Glomerular visceral epithelial cell (primary cell): ENCODE measurements at regions not wholly inside any gene's neighbourhood (a gene's known extent, or its start where the extent isn't known, plus 50 kb on each side); places are given as distances from the start of the nearest gene placed in this dataset.
"Not testable (repeated sequence)": the region's sequence is repeated elsewhere in the genome, so short reads cannot be mapped to it uniquely, and the experiment has no call there.

Experiments used
- DNase-seq: peaks from one replicate; pipeline ENCODE4 v3.0.0-alpha.2; 2016; ENCODE audit errors: extremely low spot score

DNA sequence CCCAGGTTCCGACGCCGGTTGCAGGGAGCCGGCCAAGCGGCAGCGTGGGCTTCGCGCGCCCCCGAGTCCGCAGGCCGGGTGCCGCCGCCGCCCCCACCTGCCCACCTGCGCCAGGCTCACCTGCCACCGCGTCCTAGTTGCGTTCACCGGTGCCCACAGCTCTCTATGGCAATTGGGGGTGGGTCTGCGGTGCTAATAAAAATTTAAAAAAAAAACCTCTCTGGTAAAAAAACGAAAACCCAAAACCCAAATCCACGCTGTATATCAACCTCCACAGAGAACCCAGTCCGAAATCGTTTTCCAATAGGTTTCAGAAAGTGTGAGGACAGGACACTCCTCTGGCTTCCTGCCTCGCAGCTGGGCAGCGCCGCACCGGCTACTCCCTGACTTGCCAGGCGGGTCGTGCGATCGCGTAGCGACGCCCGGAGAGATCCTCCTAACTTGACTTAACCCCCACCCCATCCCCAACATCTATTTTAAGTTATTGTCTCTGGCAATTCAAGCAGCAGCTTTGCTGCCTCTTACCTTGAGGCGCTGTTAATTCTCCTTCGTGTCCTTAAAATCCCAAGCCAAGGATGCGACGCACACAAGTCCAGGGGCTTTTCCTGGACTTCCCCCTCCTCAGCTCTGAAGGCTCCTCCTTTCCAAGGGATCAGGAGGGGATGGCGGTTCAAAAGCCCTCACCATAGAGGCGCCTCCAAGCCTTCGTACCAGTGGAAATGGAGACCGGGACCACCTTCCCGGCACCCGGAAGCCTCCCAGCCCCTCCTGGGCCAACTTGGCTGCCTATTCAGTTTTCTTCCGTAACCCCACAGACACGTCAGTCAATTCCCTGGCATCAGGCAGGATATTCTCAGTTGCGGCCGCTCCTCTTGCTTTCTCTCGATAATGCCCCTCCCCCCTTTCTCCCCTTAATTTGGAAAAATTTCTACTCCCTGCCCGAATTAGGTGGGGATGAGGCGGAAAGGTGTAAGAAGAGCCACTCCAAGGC is 1639.4 kb upstream of the C9orf72 start:
- peak; percentile 51 for DNase-seq

DNA sequence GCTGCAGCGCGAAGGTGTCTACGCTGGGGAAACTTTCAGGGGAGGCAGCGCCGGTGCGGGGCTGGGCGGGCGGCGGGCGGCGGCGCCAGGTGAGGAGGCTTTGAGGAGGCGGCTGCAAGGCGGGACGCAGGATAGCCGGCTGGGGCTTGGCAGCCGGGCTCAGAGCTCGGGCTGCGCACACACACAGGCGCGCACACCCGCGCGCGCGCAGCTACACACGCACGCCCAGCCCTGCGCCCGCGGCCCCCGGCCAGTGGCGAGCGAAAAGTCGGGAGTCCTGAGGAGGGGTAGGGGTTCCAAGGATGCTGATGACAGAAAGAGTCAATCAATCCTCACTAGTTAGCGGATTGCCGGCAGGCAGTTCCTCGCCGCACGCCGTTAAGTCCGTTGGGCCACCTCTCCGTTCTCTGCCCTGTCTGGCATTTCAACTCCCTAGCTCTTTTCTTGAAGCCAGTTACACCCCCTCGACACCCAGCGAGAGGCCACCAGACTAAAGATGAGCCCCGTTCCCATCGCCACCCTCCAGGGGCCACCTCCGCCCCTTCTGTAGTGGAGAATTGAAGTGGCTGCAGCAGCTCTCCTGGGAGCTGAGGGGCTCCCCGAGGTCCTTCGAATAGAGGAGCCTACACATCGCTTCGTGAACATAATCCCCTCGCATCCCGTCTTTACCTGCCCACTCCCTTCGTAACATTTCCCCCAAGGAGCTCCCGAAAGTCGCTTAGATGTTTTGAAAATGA is 1640.3 kb upstream of the C9orf72 start, which contains the start of gene LINGO2:
Gene LINGO2 (minus strand): TSS at position 185 of the 737 bp plus-strand sequence.
- peak; percentile 69 for DNase-seq

- peak; percentile 87 for DNase-seq
These were observed 1640.9 kb upstream of the C9orf72 start for GRCh38 chr9:29214154-29214689.

DNA sequence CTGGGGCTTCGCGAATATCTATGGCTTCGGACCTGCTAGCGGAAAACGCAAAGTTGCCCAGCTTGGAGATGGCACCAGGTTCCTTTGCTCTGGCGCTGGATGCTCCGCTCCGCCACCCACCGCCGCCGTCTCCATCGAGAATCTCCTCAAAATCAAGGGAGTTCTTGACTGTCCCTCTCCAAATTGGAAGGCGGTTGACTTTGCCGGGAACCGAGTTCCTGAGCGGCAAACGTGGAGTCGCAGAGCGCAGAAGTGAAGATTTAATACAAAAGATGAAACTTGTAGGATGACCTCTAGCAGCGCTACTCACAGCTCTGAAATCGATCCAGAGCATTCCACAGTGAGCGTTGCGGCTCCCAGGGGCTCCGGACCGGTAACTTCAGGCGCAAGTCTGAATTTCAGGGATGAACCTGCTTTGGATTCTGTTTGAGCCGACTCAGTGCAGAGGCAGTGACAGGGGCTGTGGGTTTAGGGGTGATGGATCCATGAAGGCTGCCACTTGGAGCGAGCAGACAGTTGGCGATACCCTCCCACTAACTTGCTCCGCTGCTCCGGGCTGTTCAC is 1641.5 kb upstream of the C9orf72 start:
- peak; percentile 43 for DNase-seq

- DNase-seq, result no peak
These were observed 1644.7 kb upstream of the C9orf72 start for GRCh38 chr9:29217966-29218365.

DNA sequence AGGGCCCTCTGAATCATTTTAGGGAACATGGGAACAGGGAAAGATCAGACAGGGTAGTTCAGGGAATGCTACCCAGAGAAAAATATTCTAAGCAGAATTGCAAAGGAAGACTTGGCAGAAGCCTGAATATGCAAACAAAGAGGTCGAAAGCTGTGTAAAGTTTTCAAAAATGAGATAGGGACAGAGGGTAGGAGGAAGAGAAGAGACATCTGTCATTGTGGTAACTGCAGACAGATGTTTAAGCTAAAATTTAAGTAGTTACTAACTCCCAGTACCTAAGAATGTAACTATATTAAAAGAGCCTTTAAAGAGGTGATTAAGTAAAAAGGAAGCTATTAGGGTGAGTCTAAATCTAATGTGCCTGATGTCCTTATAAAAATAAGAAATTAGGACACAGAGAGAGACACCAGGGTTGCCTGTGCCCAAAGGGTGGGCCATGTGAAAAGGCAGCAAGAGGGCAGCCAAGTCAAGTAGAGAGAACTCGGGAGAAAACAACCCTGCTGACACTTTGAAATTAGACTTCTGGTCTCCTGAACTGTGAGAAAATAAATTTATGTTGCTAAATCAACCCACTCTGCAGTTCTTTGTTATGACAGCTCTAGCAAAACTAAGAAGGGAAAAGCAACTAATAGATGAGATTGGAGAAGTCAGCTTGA is 1647.4 kb upstream of the C9orf72 start:
- no peak for DNase-seq

DNA sequence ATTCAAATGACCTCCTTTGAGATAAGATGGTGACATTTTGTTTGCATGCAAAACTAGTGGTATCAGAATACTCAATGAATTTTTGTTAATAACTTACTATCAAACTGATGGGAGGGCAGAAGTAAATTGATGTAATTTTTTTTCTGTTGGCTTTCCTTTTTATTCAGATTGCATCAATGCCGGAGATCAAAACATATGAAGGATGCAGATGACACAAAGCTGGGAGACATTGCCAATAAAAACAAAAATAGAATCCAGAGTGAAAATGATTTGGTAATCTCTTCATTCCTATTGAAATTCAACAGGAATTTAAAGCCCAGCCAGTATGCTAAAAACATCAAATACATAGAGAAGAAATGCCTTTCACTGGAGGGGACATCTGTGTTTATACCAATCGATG is 1655.3 kb upstream of the C9orf72 start:
- DNase-seq, result no peak

GRCh38 chr9:29230931-29231330 is 1657.7 kb upstream of the C9orf72 start:
- DNase-seq, result no peak

DNA sequence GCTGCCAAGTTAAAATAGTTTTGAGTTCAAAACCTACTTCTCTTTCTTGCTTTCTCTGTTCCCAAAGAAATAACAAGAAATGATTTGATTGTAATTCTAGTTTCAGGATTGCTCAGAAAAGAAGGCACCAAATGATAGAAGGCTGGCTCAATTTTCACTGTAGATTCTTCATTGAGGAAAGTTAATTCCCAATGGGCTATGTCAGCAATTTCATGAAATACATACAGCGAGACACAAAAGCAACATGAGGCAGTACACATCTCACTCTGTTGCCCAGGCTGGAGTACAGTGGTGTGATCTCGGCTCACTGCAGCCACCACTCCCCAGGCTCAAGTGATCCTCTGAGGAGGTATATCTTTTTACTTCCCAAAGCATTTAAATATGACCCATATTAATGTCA is 1659.9 kb upstream of the C9orf72 start:
- no peak for DNase-seq

DNA sequence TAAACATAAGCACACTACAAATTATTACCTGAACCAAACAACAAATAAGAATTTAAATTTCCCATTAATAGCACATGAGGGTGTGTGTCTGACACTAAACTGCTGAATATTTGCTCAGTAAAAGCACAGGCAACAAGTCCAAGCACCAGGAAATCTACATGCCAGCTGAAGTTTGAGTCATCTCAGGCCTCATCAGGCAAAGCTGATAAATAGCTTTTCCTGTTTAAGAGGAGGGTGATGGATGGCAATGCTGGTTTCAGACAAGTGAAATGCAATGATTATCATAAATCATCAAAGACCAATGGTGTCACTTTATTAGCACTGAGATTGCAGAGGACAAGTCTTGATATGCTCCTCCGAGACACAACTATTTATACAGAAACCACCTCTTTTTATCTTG is 1668.0 kb upstream of the C9orf72 start:
- peak; percentile 2 for DNase-seq

GRCh38 chr9:29245351-29245750 is 1672.1 kb upstream of the C9orf72 start:
- DNase-seq, result no peak

DNA sequence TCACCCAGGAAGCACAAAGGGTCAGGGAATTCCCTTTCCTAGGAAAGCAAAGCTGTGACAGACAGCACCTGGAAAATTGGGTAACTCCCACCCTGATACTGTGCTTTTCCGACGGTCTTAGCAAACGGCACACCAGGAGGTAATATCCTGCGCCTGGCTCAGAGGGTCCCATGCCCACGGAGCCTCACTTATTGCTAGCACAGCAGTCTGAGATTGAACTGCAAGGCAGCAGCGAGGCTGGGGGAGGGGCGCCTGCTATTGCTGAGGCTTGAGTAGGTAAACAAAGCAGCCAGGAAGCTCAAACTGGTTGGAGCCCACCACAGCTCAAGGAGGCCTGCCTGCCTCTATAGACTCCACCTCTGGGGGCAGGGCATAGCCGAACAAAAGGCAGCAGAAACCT is 1697.1 kb upstream of the C9orf72 start:
- DNase-seq, result not testable (repeated sequence)

DNA sequence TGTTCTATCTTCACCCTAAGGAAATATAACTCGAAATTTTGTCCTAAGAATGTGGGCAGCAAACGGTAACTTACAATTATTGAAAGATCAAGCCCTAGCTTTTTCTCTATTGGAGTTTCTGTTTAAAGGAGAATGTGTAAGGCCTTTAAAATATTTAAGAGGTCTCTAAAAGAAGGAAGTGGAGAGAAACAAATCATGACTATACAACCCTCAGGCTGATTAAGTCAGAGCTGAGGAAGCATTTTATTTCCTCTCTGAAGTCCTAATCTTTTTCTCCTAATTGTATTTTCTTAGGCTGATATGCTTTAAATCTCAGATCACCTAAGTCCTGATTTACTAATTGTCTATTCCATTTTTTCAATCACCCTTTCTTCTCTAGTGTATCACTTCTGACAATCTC is 1708.8 kb upstream of the C9orf72 start:
- no peak for DNase-seq

- DNase-seq, result peak; percentile 16
These were observed 1712.5 kb upstream of the C9orf72 start for GRCh38 chr9:29285818-29286217.

DNA sequence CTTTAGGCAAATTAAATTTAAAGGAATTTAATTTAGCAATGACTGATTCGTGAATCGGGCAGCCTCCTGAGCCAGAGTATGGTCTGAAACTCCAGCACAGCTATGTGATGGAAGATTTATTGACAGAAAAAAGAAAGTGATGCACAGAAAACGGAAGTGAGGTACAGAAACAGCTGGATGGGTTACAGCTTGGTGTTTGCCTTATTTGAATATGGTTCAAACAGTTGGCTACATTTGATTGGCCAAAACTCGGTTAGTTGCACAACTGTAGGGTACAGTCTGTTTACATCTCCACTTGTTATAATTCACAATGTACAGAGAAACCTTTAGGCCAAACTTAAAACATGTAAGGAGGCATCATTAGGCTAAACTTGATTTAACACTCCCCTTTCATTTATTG is 1716.1 kb upstream of the C9orf72 start:
- no peak for DNase-seq

- DNase-seq, result no peak
These were observed 1717.2 kb upstream of the C9orf72 start for GRCh38 chr9:29290516-29290915.

GRCh38 chr9:29297592-29297991 is 1724.3 kb upstream of the C9orf72 start:
- no peak for DNase-seq

GRCh38 chr9:29311221-29311620 is 1737.9 kb upstream of the C9orf72 start:
- peak; percentile 55 for DNase-seq

DNA sequence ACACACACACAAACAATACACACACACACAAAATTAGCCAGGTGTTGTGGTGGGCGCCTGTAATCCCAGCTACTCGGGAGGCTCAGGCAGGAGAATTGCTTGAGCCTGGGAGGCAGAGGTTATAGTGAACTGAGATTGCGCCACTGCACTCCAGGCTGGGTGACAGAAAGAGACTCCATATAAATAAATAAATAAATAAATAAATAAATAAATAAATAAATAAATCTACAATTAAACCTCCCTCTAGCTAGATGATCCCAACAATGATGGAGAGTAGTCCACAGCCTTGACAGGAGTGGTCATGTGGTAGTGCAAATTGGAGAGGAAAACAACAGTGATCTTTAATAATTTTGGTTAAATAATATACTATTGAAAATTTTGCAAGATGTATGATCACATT is 1739.0 kb upstream of the C9orf72 start:
- no peak for DNase-seq

DNA sequence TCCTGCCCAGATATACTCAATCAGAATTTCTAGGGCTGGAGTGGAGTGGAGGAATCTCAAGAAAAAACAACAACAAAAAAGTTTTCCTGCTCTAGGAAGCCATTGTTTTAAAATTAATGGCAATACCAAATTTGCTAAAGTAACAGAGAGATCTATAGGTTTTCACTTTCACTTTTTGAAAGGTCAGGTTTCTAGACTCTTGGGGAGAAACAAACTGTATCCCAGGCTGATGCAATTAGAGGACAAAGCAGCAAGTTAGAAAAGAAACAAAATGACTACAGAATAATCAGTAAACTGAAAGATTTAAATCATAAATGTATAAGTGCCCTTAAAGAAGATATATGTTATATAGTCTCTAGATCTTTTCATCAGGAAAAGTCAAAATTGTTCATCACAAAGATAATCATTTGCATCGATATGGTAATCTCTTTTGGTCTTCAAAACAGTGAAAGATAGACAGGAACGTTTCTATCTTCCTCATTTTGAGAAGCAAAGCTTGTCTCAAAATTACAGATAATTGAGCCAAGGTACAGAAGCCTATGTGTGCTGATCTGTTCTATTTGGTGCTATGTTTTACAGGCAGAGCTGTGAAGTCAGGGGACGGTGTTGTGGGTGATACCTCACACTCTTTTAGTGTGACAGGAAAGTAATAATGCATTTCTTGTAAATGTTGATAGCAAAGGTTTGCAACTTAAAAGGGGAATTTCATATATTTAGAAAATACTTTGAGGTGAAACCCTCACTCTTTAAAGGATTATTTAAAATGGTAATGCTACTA is 1746.6 kb upstream of the C9orf72 start:
- DNase-seq, result no peak

DNA sequence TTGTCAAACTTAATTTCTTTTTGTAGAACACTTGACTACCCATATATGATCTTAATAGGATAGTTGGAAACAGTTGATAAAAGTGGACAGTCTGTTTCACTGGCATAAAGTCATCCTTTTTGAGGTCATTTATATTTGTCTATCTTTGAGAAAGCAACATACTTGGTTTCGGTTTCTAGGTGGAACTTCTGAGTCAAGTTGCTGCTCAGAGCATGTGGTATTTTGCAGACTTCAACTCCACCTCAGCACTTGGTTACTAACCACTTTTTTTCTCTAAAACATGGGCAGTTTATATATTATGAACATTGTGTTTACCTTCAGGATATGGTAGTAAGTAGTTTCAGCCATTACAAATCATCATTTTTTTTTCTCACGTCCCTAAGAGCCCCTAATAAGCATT is 1749.0 kb upstream of the C9orf72 start:
- no peak for DNase-seq
